Nephron progenitor cell (in vitro differentiated cells): ENCODE measurements at regions not wholly inside any gene's neighbourhood (a gene's known extent, or its start where the extent isn't known, plus 50 kb on each side); places are given as distances from the start of the nearest gene placed in this dataset.

Experiments
- DNase-seq: peaks from one replicate; pipeline ENCODE4 v3.0.0; 2021
- H3K27ac Mint-ChIP-seq: 2 replicates; pipeline ENCODE4 v1.8.0; 2021; ENCODE audit warnings: mild to moderate bottlenecking, moderate library complexity, mixed read lengths
- H3K27me3 Mint-ChIP-seq: 2 replicates; pipeline ENCODE4 v1.8.0; 2021; ENCODE audit warnings: mild to moderate bottlenecking, low read depth, mixed read lengths; ENCODE audit not compliant: poor library complexity
- H3K36me3 Mint-ChIP-seq: 2 replicates; pipeline ENCODE4 v1.8.0; 2021; ENCODE audit warnings: low read depth, mixed read lengths
- H3K4me1 Mint-ChIP-seq: 2 replicates; pipeline ENCODE4 v1.8.0; 2021; ENCODE audit warnings: mixed read lengths
- H3K4me3 Mint-ChIP-seq: 2 replicates; pipeline ENCODE4 v1.8.0; 2021; ENCODE audit warnings: mild to moderate bottlenecking, moderate library complexity, mixed read lengths
- H3K9me3 Mint-ChIP-seq: 2 replicates; pipeline ENCODE4 v1.8.0; 2021; ENCODE audit warnings: mild to moderate bottlenecking, moderate library complexity, mixed read lengths
- TF ChIP-seq, protein P1 (sequence below): fragments of 200-600 bp; sonication (generic); IDR thresholded peaks from 2 replicates; pipeline ENCODE4 v1.5.0; 2021; ENCODE audit warnings: antibody characterized with exemption

DNA sequence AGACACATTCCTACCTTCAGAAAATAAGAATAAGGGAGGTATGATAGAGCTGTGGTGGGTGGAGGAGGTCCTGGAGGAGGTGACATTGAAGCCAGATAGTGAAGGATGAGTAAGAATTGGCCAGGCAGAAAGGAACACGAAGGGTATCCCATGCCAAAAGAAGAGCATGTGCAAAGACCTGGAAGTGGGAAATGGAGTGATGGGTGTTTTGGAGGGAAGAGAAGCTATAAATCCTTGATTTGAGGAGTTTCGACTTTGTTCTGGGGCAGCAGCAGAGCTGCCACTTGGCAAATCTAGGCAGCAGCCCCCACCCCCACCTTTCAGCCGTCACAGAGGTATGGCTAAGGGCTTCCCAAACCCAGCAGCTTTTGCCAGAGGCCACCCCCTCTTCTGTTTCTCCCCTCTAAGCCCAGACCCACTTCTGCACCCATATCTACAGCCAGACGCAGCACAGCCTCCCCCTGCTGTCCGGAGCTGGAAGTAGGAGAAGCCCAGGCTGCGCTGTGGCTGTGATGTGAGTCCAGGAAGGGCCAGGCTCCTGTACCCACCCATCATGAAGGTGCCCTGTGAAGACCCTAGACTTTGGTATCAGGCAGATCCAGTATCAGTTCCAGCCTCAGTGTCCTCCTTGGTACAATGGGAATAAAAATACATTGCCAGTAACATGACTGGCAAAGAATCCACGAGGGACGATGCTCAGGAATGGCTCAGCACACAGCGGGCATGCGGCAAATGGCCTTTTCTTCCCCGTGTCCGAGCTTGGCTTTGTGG, 188.7 kb upstream of the LINGO1 start:
- peaks cover 77% of the 10 kb centered on the region for H3K27me3 Mint-ChIP-seq
- no peaks in the 10 kb centered on the region for H3K36me3 Mint-ChIP-seq
- no peaks in the 10 kb centered on the region for H3K9me3 Mint-ChIP-seq
- no peak overlapping the region for H3K27ac Mint-ChIP-seq
- TF ChIP-seq, protein P1, sequence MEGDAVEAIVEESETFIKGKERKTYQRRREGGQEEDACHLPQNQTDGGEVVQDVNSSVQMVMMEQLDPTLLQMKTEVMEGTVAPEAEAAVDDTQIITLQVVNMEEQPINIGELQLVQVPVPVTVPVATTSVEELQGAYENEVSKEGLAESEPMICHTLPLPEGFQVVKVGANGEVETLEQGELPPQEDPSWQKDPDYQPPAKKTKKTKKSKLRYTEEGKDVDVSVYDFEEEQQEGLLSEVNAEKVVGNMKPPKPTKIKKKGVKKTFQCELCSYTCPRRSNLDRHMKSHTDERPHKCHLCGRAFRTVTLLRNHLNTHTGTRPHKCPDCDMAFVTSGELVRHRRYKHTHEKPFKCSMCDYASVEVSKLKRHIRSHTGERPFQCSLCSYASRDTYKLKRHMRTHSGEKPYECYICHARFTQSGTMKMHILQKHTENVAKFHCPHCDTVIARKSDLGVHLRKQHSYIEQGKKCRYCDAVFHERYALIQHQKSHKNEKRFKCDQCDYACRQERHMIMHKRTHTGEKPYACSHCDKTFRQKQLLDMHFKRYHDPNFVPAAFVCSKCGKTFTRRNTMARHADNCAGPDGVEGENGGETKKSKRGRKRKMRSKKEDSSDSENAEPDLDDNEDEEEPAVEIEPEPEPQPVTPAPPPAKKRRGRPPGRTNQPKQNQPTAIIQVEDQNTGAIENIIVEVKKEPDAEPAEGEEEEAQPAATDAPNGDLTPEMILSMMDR = peak; percentile 74
- no peak overlapping the region for H3K4me3 Mint-ChIP-seq
- peak; percentile 80 for DNase-seq
- peaks cover 48% of the 10 kb centered on the region for H3K4me1 Mint-ChIP-seq

GRCh38 chr15:77819851-77820728, 187.4 kb upstream of the LINGO1 start:
- TF ChIP-seq, protein P1 = no peak
- DNase-seq = peak; percentile 74
- H3K4me1 Mint-ChIP-seq = peaks cover 49% of the 10 kb centered on the region
- H3K27ac Mint-ChIP-seq = no peak overlapping the region
- H3K36me3 Mint-ChIP-seq = no peaks in the 10 kb centered on the region
- H3K9me3 Mint-ChIP-seq = no peaks in the 10 kb centered on the region
- H3K4me3 Mint-ChIP-seq = peak overlapping the region; percentile 68
- H3K27me3 Mint-ChIP-seq = peaks cover 79% of the 10 kb centered on the region

- H3K9me3 Mint-ChIP-seq = no peaks in the 10 kb centered on the region
- no peaks in the 10 kb centered on the region for H3K36me3 Mint-ChIP-seq
- H3K4me1 Mint-ChIP-seq = peaks cover 44% of the 10 kb centered on the region
- H3K27ac Mint-ChIP-seq = no peak overlapping the region
- DNase-seq = peak; percentile 63
- TF ChIP-seq, protein P1 = no peak
- H3K27me3 Mint-ChIP-seq = peaks cover 77% of the 10 kb centered on the region
- H3K4me3 Mint-ChIP-seq = peak overlapping the region; percentile 68
These were observed 186.5 kb upstream of the LINGO1 start for GRCh38 chr15:77819048-77819850.

DNA sequence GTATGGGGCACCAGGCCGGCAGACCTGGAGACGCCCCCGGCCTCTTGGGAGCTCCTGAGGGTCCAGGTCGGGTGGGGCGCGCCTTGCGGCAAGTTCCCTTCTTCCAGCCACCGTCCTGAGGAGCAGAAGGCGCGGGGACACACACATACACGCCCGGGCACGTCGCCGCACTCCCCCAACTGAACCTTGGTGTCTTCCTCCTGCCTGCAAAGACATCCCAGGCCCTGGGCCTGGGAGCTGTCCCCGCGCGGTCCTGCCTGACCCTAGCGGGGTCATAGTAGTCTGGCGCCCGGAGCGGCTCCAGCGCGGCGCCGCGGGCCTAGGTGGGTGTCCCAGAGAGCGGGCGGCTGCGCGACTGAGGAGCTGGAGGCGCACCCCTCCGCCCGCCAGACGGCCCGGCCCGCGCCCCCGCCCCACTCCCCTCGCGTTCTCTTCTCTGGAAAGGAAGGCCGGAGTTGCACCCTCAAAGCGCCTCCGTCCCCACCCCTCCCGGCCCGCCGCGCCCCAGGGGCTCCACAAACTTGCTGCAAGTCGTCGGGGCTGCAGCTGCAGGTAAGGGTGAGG, 185.9 kb upstream of the LINGO1 start:
- peaks cover 44% of the 10 kb centered on the region for H3K4me1 Mint-ChIP-seq
- TF ChIP-seq, protein P1 = no peak
- no peak overlapping the region for H3K27ac Mint-ChIP-seq
- H3K9me3 Mint-ChIP-seq = no peaks in the 10 kb centered on the region
- H3K36me3 Mint-ChIP-seq = no peaks in the 10 kb centered on the region
- peaks cover 72% of the 10 kb centered on the region for H3K27me3 Mint-ChIP-seq
- H3K4me3 Mint-ChIP-seq = peak overlapping the region; percentile 70
- no peak for DNase-seq

GRCh38 chr15:77817434-77817833, 184.7 kb upstream of the LINGO1 start:
- peaks cover 47% of the 10 kb centered on the region for H3K4me1 Mint-ChIP-seq
- peak overlapping the region; percentile 70 for H3K4me3 Mint-ChIP-seq
- H3K27ac Mint-ChIP-seq = no peak overlapping the region
- TF ChIP-seq, protein P1 = no peak
- H3K36me3 Mint-ChIP-seq = no peaks in the 10 kb centered on the region
- H3K9me3 Mint-ChIP-seq = no peaks in the 10 kb centered on the region
- peaks cover 61% of the 10 kb centered on the region for H3K27me3 Mint-ChIP-seq
- DNase-seq = peak; percentile 40
